ENCODE measurements at regions not wholly inside any gene's neighbourhood (a gene's known extent, or its start where the extent isn't known, plus 50 kb on each side); places are given as distances from the start of the nearest gene placed in this dataset.

- DNase-seq: no peak
Observed at GRCh38 chr13:59340151-59340550, 823.6 kb downstream of the DIAPH3 start.

- DNase-seq: no peak
Observed at GRCh38 chr13:59340581-59340980, 823.1 kb downstream of the DIAPH3 start.

- DNase-seq: no peak
Observed at GRCh38 chr13:59342400-59342799, 821.3 kb downstream of the DIAPH3 start.

- DNase-seq: no peak
Observed at GRCh38 chr13:59343132-59343531, 820.6 kb downstream of the DIAPH3 start.

GRCh38 chr13:59343993-59344822 lies 819.5 kb downstream of the DIAPH3 start:
- DNase-seq: no peak

- no peak for DNase-seq
Observed at GRCh38 chr13:59345311-59345710, 818.4 kb downstream of the DIAPH3 start.

- no peak for DNase-seq
Observed at GRCh38 chr13:59346999-59347723, 816.6 kb downstream of the DIAPH3 start.

- DNase-seq: no peak
Observed at GRCh38 chr13:59348617-59349016, 815.1 kb downstream of the DIAPH3 start.

- no peak for DNase-seq
Observed at GRCh38 chr13:59352600-59352999, 811.1 kb downstream of the DIAPH3 start.

- no peak for DNase-seq
Observed at GRCh38 chr13:59354665-59355369, 808.9 kb downstream of the DIAPH3 start.

- DNase-seq: no peak
Observed at GRCh38 chr13:59356607-59357006, 807.1 kb downstream of the DIAPH3 start.

- DNase-seq: peak; percentile 98
Observed at GRCh38 chr13:59358014-59358413, 805.7 kb downstream of the DIAPH3 start.

- DNase-seq: peak; percentile 76
Observed at GRCh38 chr13:59360108-59360507, 803.6 kb downstream of the DIAPH3 start.

- no peak for DNase-seq
Observed at GRCh38 chr13:59360916-59361315, 802.8 kb downstream of the DIAPH3 start.

GRCh38 chr13:59363313-59363712 lies 800.4 kb downstream of the DIAPH3 start:
- DNase-seq: no peak

GRCh38 chr13:59363947-59364346 lies 799.8 kb downstream of the DIAPH3 start:
- DNase-seq: no peak

GRCh38 chr13:59364641-59365085 lies 799.1 kb downstream of the DIAPH3 start:
- DNase-seq: peak; percentile 65

GRCh38 chr13:59367467-59367866 lies 796.3 kb downstream of the DIAPH3 start:
- no peak for DNase-seq

- DNase-seq: no peak
Observed at GRCh38 chr13:59367904-59368303, 795.8 kb downstream of the DIAPH3 start.

- DNase-seq: no peak
Observed at GRCh38 chr13:59368693-59369092, 795.0 kb downstream of the DIAPH3 start.

GRCh38 chr13:59371229-59371628 lies 792.5 kb downstream of the DIAPH3 start:
- no peak for DNase-seq

- DNase-seq: no peak
Observed at GRCh38 chr13:59373341-59373740, 790.4 kb downstream of the DIAPH3 start.

- DNase-seq: peak; percentile 92
Observed at GRCh38 chr13:59374691-59375090, 789.0 kb downstream of the DIAPH3 start.

- no peak for DNase-seq
Observed at GRCh38 chr13:59384154-59384553, 779.6 kb downstream of the DIAPH3 start.

Measured in islet precursor cell (in vitro differentiated cells).